HepG2 (cell line): ENCODE measurements at regions not wholly inside any gene's neighbourhood (a gene's known extent, or its start where the extent isn't known, plus 50 kb on each side); places are given as distances from the start of the nearest gene placed in this dataset.

Experiments used
- CHD2 ChIP-seq: IDR thresholded peaks from 2 replicates; pipeline ENCODE4 v1.6.1; 2011; ENCODE audit warnings: low read depth, low read length, improper control_type of control experiment
- DNMT1 ChIP-seq: sonication (generic); formaldehyde crosslinking; IDR thresholded peaks from 2 replicates; pipeline ENCODE4 v1.5.1; 2020; ENCODE audit warnings: mild to moderate bottlenecking, missing genetic modification reagents
- POLR2AphosphoS5 ChIP-seq: IDR thresholded peaks from 2 replicates; pipeline ENCODE4 v1.6.1; 2012; ENCODE audit warnings: low read depth, low read length
- PTBP1 ChIP-seq: fragments of 200-400 bp; formaldehyde crosslinking; IDR thresholded peaks from 2 replicates; pipeline ENCODE4 v1.6.1; 2018; ENCODE audit warnings: low read length, low read depth; ENCODE audit not compliant: poor library complexity, severe bottlenecking
- TF ChIP-seq, protein P1 (sequence below): sonication (generic); formaldehyde crosslinking; IDR thresholded peaks from 2 replicates; pipeline ENCODE4 v1.5.0; 2020; ENCODE audit warnings: mild to moderate bottlenecking, missing genetic modification reagents, moderate library complexity
- TF ChIP-seq, protein P2 (sequence below): sonication (generic); formaldehyde crosslinking; IDR thresholded peaks from 2 replicates; pipeline ENCODE4 v1.4.0; 2020; ENCODE audit warnings: mild to moderate bottlenecking, missing genetic modification reagents
- TF ChIP-seq, protein P3 (sequence below), 2 experiments: IDR thresholded peaks; 2 replicates each; pipeline ENCODE4 v1.6.1; 2011 to 2012; ENCODE audit warnings: low read length in 2 of 2, borderline replicate concordance in 1 of 2, low read depth in 1 of 2, mild to moderate bottlenecking in 1 of 2, moderate library complexity in 1 of 2

DNA sequence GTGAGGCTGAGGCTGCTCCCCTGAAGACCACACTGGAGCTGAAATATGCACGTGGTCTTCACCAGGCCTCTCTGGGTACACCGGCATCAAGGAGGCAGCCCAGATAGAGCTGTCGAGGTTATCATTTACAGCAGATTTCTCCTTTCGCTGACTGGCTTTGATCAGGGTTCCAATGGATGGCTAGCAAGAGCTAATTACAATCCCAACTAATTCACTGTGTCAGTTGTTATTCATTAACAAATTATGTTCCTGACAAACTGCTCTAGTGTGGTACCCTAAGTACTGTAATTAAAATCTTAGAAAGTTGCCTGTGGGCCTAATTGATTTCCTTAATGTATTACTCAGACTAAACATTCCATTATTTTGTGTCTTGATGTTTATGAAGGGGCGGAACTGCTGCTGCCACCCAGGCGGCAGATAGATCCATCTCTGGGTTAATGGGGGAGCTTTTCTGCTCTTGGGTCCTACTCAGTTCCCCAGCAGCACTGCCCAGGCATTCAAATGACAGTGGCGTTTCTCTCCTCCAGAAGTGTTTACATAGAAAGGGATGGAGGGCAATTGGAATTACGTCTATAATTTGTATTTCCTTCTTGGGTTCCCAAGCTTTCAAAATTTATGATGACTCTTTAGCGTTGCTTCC lies 71.7 kb upstream of the RAD23B start:
- TF ChIP-seq POLR2AphosphoS5, result no peak
- TF ChIP-seq, protein P1, sequence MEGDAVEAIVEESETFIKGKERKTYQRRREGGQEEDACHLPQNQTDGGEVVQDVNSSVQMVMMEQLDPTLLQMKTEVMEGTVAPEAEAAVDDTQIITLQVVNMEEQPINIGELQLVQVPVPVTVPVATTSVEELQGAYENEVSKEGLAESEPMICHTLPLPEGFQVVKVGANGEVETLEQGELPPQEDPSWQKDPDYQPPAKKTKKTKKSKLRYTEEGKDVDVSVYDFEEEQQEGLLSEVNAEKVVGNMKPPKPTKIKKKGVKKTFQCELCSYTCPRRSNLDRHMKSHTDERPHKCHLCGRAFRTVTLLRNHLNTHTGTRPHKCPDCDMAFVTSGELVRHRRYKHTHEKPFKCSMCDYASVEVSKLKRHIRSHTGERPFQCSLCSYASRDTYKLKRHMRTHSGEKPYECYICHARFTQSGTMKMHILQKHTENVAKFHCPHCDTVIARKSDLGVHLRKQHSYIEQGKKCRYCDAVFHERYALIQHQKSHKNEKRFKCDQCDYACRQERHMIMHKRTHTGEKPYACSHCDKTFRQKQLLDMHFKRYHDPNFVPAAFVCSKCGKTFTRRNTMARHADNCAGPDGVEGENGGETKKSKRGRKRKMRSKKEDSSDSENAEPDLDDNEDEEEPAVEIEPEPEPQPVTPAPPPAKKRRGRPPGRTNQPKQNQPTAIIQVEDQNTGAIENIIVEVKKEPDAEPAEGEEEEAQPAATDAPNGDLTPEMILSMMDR, result no peak
- TF ChIP-seq CHD2, result no peak
- no peak for TF ChIP-seq DNMT1 (CRISPR knock-in tag)
- TF ChIP-seq, protein P2, sequence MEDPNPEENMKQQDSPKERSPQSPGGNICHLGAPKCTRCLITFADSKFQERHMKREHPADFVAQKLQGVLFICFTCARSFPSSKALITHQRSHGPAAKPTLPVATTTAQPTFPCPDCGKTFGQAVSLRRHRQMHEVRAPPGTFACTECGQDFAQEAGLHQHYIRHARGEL (CRISPR knock-in tag), result no peak
- no peak for TF ChIP-seq PTBP1
- TF ChIP-seq, protein P3, sequence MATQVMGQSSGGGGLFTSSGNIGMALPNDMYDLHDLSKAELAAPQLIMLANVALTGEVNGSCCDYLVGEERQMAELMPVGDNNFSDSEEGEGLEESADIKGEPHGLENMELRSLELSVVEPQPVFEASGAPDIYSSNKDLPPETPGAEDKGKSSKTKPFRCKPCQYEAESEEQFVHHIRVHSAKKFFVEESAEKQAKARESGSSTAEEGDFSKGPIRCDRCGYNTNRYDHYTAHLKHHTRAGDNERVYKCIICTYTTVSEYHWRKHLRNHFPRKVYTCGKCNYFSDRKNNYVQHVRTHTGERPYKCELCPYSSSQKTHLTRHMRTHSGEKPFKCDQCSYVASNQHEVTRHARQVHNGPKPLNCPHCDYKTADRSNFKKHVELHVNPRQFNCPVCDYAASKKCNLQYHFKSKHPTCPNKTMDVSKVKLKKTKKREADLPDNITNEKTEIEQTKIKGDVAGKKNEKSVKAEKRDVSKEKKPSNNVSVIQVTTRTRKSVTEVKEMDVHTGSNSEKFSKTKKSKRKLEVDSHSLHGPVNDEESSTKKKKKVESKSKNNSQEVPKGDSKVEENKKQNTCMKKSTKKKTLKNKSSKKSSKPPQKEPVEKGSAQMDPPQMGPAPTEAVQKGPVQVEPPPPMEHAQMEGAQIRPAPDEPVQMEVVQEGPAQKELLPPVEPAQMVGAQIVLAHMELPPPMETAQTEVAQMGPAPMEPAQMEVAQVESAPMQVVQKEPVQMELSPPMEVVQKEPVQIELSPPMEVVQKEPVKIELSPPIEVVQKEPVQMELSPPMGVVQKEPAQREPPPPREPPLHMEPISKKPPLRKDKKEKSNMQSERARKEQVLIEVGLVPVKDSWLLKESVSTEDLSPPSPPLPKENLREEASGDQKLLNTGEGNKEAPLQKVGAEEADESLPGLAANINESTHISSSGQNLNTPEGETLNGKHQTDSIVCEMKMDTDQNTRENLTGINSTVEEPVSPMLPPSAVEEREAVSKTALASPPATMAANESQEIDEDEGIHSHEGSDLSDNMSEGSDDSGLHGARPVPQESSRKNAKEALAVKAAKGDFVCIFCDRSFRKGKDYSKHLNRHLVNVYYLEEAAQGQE (IDR thresholded peaks at IDR 0.05; ENCODE audit: borderline replicate concordance in 1 of 2, low read depth in 1 of 2, low read length in 2 of 2), result no peak
